ENCODE measurements at regions not wholly inside any gene's neighbourhood (a gene's known extent, or its start where the extent isn't known, plus 50 kb on each side); places are given as distances from the start of the nearest gene placed in this dataset.

GRCh38 chr2:223701761-223702160, 99.6 kb upstream of the SCG2 start:
- DNase-seq (ENCODE audit: low spot score): no peak

- DNase-seq (ENCODE audit: low spot score): no peak
These were observed 98.1 kb upstream of the SCG2 start for GRCh38 chr2:223700221-223700620.

GRCh38 chr2:223697892-223698645, 95.9 kb upstream of the SCG2 start:
- DNase-seq (ENCODE audit: low spot score): no peak

GRCh38 chr2:223697316-223697891, 95.2 kb upstream of the SCG2 start:
- no peak for DNase-seq (ENCODE audit: low spot score)

- no peak for DNase-seq (ENCODE audit: low spot score)
These were observed 94.6 kb upstream of the SCG2 start for GRCh38 chr2:223696719-223697118.

- DNase-seq (ENCODE audit: low spot score): peak; percentile 80
These were observed 90.2 kb upstream of the SCG2 start for GRCh38 chr2:223692191-223692947.

GRCh38 chr2:223688094-223688835, 86.1 kb upstream of the SCG2 start:
- no peak for DNase-seq (ENCODE audit: low spot score)

GRCh38 chr2:223681125-223681524, 79.0 kb upstream of the SCG2 start:
- DNase-seq (ENCODE audit: low spot score): no peak

- DNase-seq (ENCODE audit: low spot score): peak; percentile 55
These were observed 72.9 kb upstream of the SCG2 start for GRCh38 chr2:223674998-223675609.

GRCh38 chr2:223669453-223670225, 67.5 kb upstream of the SCG2 start:
- DNase-seq (ENCODE audit: low spot score): no peak

GRCh38 chr2:223668302-223668998, 66.3 kb upstream of the SCG2 start:
- no peak for DNase-seq (ENCODE audit: low spot score)

- no peak for DNase-seq (ENCODE audit: low spot score)
These were observed 52.3 kb upstream of the SCG2 start for GRCh38 chr2:223654384-223654915.

- DNase-seq (ENCODE audit: low spot score): no peak
These were observed 50.7 kb upstream of the SCG2 start for GRCh38 chr2:223652902-223653301.

GRCh38 chr2:223652122-223652521, 50.0 kb upstream of the SCG2 start:
- no peak for DNase-seq (ENCODE audit: low spot score)
